ENCODE measurements at regions not wholly inside any gene's neighbourhood (a gene's known extent, or its start where the extent isn't known, plus 50 kb on each side); places are given as distances from the start of the nearest gene placed in this dataset.
"Not testable (repeated sequence)": the region's sequence is repeated elsewhere in the genome, so short reads cannot be mapped to it uniquely, and the experiment has no call there.

GRCh38 chr16:79895917-79896203, 295.3 kb upstream of the MAF start:
- DNase-seq (ENCODE audit: low read depth), result no peak

GRCh38 chr16:79895053-79895916, 294.7 kb upstream of the MAF start:
- no peak for DNase-seq (ENCODE audit: low read depth)

GRCh38 chr16:79893445-79893844, 292.9 kb upstream of the MAF start:
- no peak for DNase-seq (ENCODE audit: low read depth)

- DNase-seq (ENCODE audit: low read depth), result no peak
Measured at GRCh38 chr16:79892278-79892677, 291.7 kb upstream of the MAF start.

- no peak for DNase-seq (ENCODE audit: low read depth)
Measured at GRCh38 chr16:79891458-79891857, 290.9 kb upstream of the MAF start.

GRCh38 chr16:79887541-79888540, 287.3 kb upstream of the MAF start:
- no peak for DNase-seq (ENCODE audit: low read depth)

GRCh38 chr16:79885320-79885719, 284.8 kb upstream of the MAF start:
- no peak for DNase-seq (ENCODE audit: low read depth)

- no peak for DNase-seq (ENCODE audit: low read depth)
Measured at GRCh38 chr16:79883494-79883893, 283.0 kb upstream of the MAF start.

GRCh38 chr16:79882340-79883005, 281.9 kb upstream of the MAF start:
- DNase-seq (ENCODE audit: low read depth), result no peak

GRCh38 chr16:79881107-79881506, 280.6 kb upstream of the MAF start:
- DNase-seq (ENCODE audit: low read depth), result not testable (repeated sequence)

GRCh38 chr16:79876332-79876730, 275.8 kb upstream of the MAF start:
- no peak for DNase-seq (ENCODE audit: low read depth)

- no peak for DNase-seq (ENCODE audit: low read depth)
Measured at GRCh38 chr16:79874391-79874790, 273.9 kb upstream of the MAF start.

GRCh38 chr16:79873825-79874224, 273.3 kb upstream of the MAF start:
- DNase-seq (ENCODE audit: low read depth), result no peak

- DNase-seq (ENCODE audit: low read depth), result no peak
Measured at GRCh38 chr16:79871906-79872305, 271.4 kb upstream of the MAF start.

- no peak for DNase-seq (ENCODE audit: low read depth)
Measured at GRCh38 chr16:79870016-79870886, 269.7 kb upstream of the MAF start.

- DNase-seq (ENCODE audit: low read depth), result no peak
Measured at GRCh38 chr16:79869304-79870015, 268.9 kb upstream of the MAF start.

GRCh38 chr16:79868841-79869240, 268.3 kb upstream of the MAF start:
- no peak for DNase-seq (ENCODE audit: low read depth)

GRCh38 chr16:79867425-79867997, 267.0 kb upstream of the MAF start:
- no peak for DNase-seq (ENCODE audit: low read depth)

- DNase-seq (ENCODE audit: low read depth), result no peak
Measured at GRCh38 chr16:79865918-79866317, 265.4 kb upstream of the MAF start.

- no peak for DNase-seq (ENCODE audit: low read depth)
Measured at GRCh38 chr16:79864781-79865391, 264.3 kb upstream of the MAF start.

All from stimulated activated CD8-positive, alpha-beta memory T cell treated with anti-CD3 and anti-CD28 coated beads, Interleukin-15, amount 100 ng/mL, for 24 hours (primary cell).